GM12878 (cell line): ENCODE measurements at regions not wholly inside any gene's neighbourhood (a gene's known extent, or its start where the extent isn't known, plus 50 kb on each side); places are given as distances from the start of the nearest gene placed in this dataset.

Experiments used
- ATAC-seq: fragments of 200-7000 bp; cut with Tn5 transposase; 3 replicates; pipeline ENCODE4 v1.9.1; 2020; ENCODE audit warnings: mild to moderate bottlenecking, moderate library complexity
- BruUV-seq: library from RNA; stranded (reverse); fragments of 400-500 nt; replicated peaks from 2 replicates; lab custom pipeline; 2021; lab: Mats Ljungman, UMichigan
- CTCF ChIA-PET: fragments of 300-600 bp; sonication (Branson Sonifier 250); formaldehyde crosslinking; extraction: SDS; loops from one replicate; lab custom pipeline; 2021; ENCODE audit warnings: inconsistent platforms; lab: Yijun Ruan, JAX
- POLR2A ChIA-PET: fragments of 350-600 bp; formaldehyde crosslinking; extraction: SDS; loops from one replicate; lab custom pipeline; 2021; ENCODE audit warnings: inconsistent platforms; lab: Charles Lee
- RAD21 ChIA-PET: fragments of 300-600 bp; sonication (Branson Sonifier 250); formaldehyde crosslinking; loops from one replicate; lab custom pipeline; 2023; ENCODE audit warnings: antibody characterized with exemption; ENCODE audit not compliant: unreplicated experiment; lab: Charles Lee
- SMC1A ChIA-PET: fragments of 300-600 bp; sonication (Branson Sonifier 250); formaldehyde crosslinking; loops from one replicate; lab custom pipeline; 2023; ENCODE audit not compliant: unreplicated experiment, uncharacterized antibody; lab: Charles Lee
- DNase-seq: peaks from one replicate; pipeline ENCODE4 v3.0.0-alpha.2; 2011; ENCODE audit warnings: low read depth, low spot score
- FAIRE-seq: peaks from 3 replicates; lab custom pipeline; 2011; peaks lifted over from hg19 to GRCh38; lab: Jason Lieb, UNC
- H2AFZ ChIP-seq: 2 replicates; pipeline ENCODE4 v1.6.0; 2011; ENCODE audit warnings: low read depth, low read length, control low read depth; ENCODE audit not compliant: control insufficient read depth
- H3K27ac ChIP-seq: 2 replicates; pipeline ENCODE4 v1.5.1; 2011; ENCODE audit warnings: control low read depth; ENCODE audit not compliant: control insufficient read depth, insufficient read depth
- H3K27me3 ChIP-seq, 2 experiments: replicated peaks in 1 of 2; 2 replicates each; pipeline versions ENCODE4 v1.6.0 to v1.6.1; 2011; ENCODE audit warnings: low read length in 1 of 2; ENCODE audit not compliant: control insufficient read depth in 2 of 2, insufficient read depth in 2 of 2
- H3K36me3 ChIP-seq, 2 experiments: 2 replicates each; pipeline ENCODE4 v1.5.1; 2011; ENCODE audit warnings: low read length in 1 of 2; ENCODE audit not compliant: control insufficient read depth in 2 of 2, insufficient read depth in 2 of 2
- H3K4me1 ChIP-seq: 2 replicates; pipeline ENCODE4 v1.6.1; 2011; ENCODE audit warnings: mild to moderate bottlenecking, low read length, moderate library complexity, mixed read lengths; ENCODE audit not compliant: control insufficient read depth, insufficient read depth
- H3K4me2 ChIP-seq: 2 replicates; pipeline ENCODE4 v1.6.0; 2011; ENCODE audit warnings: control low read depth; ENCODE audit not compliant: control insufficient read depth, insufficient read depth
- H3K4me3 ChIP-seq: fragments of 200-600 bp; sonication (generic); 2 replicates; pipeline ENCODE4 v1.5.1; 2016
- H3K79me2 ChIP-seq: 2 replicates; pipeline ENCODE4 v1.6.0; 2011; ENCODE audit warnings: low read length; ENCODE audit not compliant: control insufficient read depth, insufficient read depth
- H3K9ac ChIP-seq: 2 replicates; pipeline ENCODE4 v1.8.0; 2011; ENCODE audit warnings: low read length, control low read depth, mixed read lengths; ENCODE audit not compliant: control insufficient read depth, insufficient read depth
- H3K9me3 ChIP-seq: replicated peaks from 3 replicates; pipeline ENCODE4 v1.5.1; 2011; ENCODE audit warnings: mild to moderate bottlenecking, low read length; ENCODE audit not compliant: control insufficient read depth, insufficient read depth
- H4K20me1 ChIP-seq: 2 replicates; pipeline ENCODE4 v1.6.0; 2011; ENCODE audit not compliant: control insufficient read depth, insufficient read depth
- BHLHE40 ChIP-seq, 2 experiments: fragments of 450-650 bp in 1 of 2; IDR thresholded peaks; 2 replicates each; pipeline ENCODE4 v1.6.1; 2011 to 2017; ENCODE audit warnings: low read depth in 2 of 2, borderline replicate concordance in 1 of 2, improper control_type of control experiment in 1 of 2, low read length in 1 of 2, mild to moderate bottlenecking in 1 of 2
- CBX3 ChIP-seq: fragments of 200-600 bp; sonication (generic); IDR thresholded peaks from 2 replicates; pipeline ENCODE4 v1.6.1; 2016; ENCODE audit warnings: low read depth, borderline replicate concordance
- CHD1 ChIP-seq: IDR thresholded peaks from 2 replicates; pipeline ENCODE4 v1.6.1; 2012; ENCODE audit warnings: low read depth, low read length, improper control_type of control experiment
- CREM ChIP-seq: IDR thresholded peaks from 2 replicates; pipeline ENCODE4 v1.6.1; 2014; ENCODE audit warnings: antibody characterized with exemption, low read depth
- E2F8 ChIP-seq: fragments of 450-650 bp; IDR thresholded peaks from 2 replicates; pipeline ENCODE4 v1.6.1; 2018; ENCODE audit warnings: mild to moderate bottlenecking, low read depth, moderate library complexity; ENCODE audit not compliant: partially characterized antibody
- HDGF ChIP-seq: fragments of 450-650 bp; IDR thresholded peaks from 2 replicates; pipeline ENCODE4 v1.6.1; 2016; ENCODE audit warnings: antibody characterized with exemption
- MYC ChIP-seq: IDR thresholded peaks from 2 replicates; pipeline ENCODE4 v1.6.1; 2011; ENCODE audit warnings: mild to moderate bottlenecking, low read length, moderate library complexity, inconsistent platforms; ENCODE audit not compliant: insufficient read depth, insufficient replicate concordance, insufficient read length, severe bottlenecking
- POLR2A ChIP-seq: IDR thresholded peaks from 2 replicates; pipeline ENCODE4 v1.6.1; 2011; ENCODE audit warnings: low read depth, mild to moderate bottlenecking, low read length
- TARDBP ChIP-seq: IDR thresholded peaks from 2 replicates; pipeline ENCODE4 v1.6.1; 2016; ENCODE audit warnings: borderline replicate concordance
- ZBED1 ChIP-seq: IDR thresholded peaks from 2 replicates; pipeline ENCODE4 v1.6.1; 2016; ENCODE audit warnings: borderline replicate concordance
- in situ Hi-C: fragments of 300-500 bp; cut with MboI; formaldehyde crosslinking; loops from 9 replicates; pipeline ENCODE4 v1.14.3; 2018; ENCODE audit warnings: mixed read lengths
- intact Hi-C: fragments of 100-400 bp; cut with micrococcal nuclease; formaldehyde crosslinking; loops from one replicate; pipeline ENCODE4 v1.14.2; 2022; ENCODE audit not compliant: unreplicated experiment
- TF ChIP-seq, protein P1 (sequence below): IDR thresholded peaks from 2 replicates; pipeline ENCODE4 v1.6.1; 2011; ENCODE audit warnings: mild to moderate bottlenecking, low read depth, low read length, moderate library complexity; ENCODE audit not compliant: insufficient replicate concordance

DNA sequence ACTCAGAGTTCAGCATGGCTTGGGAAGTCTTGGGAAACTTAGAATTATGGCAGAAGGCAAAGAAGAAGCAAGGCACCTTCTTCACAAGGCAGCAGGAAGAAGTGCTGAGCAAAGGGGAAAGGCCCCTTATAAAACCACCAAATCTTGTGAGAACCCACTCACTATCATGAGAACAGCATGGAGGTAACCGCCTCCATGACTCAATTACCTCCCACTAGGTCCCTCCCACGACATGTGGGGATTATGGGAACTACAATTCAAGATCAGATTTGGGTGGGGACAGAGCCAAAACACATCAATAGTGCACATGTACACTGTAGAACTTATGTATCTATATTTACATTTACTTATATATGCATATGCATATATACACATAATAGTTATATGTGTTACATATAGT is 565.3 kb upstream of the NR2F2 start (continued):
- TF ChIP-seq, protein P1, sequence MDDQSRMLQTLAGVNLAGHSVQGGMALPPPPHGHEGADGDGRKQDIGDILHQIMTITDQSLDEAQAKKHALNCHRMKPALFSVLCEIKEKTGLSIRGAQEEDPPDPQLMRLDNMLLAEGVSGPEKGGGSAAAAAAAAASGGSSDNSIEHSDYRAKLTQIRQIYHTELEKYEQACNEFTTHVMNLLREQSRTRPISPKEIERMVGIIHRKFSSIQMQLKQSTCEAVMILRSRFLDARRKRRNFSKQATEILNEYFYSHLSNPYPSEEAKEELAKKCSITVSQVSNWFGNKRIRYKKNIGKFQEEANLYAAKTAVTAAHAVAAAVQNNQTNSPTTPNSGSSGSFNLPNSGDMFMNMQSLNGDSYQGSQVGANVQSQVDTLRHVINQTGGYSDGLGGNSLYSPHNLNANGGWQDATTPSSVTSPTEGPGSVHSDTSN: no peak
- TF ChIP-seq HDGF (no peak), POLR2A (no peak), CBX3 (no peak), CREM (no peak), MYC (no peak), ZBED1 (no peak), CHD1 (no peak), TARDBP (no peak)

DNA sequence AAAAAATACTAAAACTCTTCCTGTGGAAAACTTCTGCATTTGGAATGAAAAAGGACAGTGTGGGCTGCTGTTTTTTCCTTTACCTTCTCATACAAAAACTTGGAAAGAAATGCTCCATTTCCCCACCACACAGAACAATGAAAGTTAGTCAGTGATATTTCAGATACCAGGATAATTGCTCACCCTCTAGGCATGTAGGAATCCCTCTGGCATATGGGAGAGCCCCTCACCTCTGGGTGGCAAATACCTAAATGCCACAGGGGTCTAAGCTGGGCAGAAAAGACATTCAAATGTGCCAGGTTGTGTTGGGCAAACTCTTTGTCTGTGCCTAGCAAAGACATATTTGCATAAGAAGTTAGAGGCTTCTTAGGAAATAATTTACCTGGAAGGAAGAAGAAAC is 560.3 kb upstream of the NR2F2 start:
- POLR2A ChIA-PET: no interaction called here

More for the DNA sequence above, 560.3 kb upstream of the NR2F2 start:
- ChIA-PET CTCF (no interaction called here), RAD21 (no interaction called here), SMC1A (interaction anchor here (0.6 to 1.0 kb wide), 2 partner anchors 22 to 1219 kb away, joined by 3 read pairs; no protein-coding TSS in a partner anchor)
- Histone ChIP-seq H3K4me3 (no peak overlapping the region), H4K20me1 (no peaks in the 10 kb centered on the region), H3K9me3 (no peaks in the 10 kb centered on the region), H3K36me3 (no peaks in the 10 kb centered on the region), H3K4me2 (no peak overlapping the region), H3K79me2 (no peaks in the 10 kb centered on the region), H2AFZ (no peak overlapping the region), H3K27ac (no peak overlapping the region), H3K9ac (no peak overlapping the region), H3K4me1 (no peaks in the 10 kb centered on the region), H3K27me3 (no peaks in the 10 kb centered on the region)
- ATAC-seq (no peak), FAIRE-seq (no peak), DNase-seq (no peak)
- TF ChIP-seq BHLHE40 (IDR thresholded peaks at IDR 0.05; ENCODE audit: borderline replicate concordance in 1 of 2, low read depth in 2 of 2, low read length in 1 of 2): no peak
- TF ChIP-seq E2F8: no peak
- TF ChIP-seq ZBED1: no peak
- BruUV-seq: no TSS peak
- in situ Hi-C loops: no loop called here
- intact Hi-C loops: no loop called here
